C4-2B (cell line): ENCODE measurements at regions not wholly inside any gene's neighbourhood (a gene's known extent, or its start where the extent isn't known, plus 50 kb on each side); places are given as distances from the start of the nearest gene placed in this dataset.

Experiments
- ZFX ChIP-seq: fragments of 450-650 bp; IDR thresholded peaks from 2 replicates; pipeline ENCODE4 v1.6.1; 2017
- TF ChIP-seq, protein P1 (sequence below): fragments of 450-650 bp; conservative IDR thresholded peaks from 2 replicates; pipeline ENCODE4 v1.5.1; 2017; ENCODE audit warnings: mild to moderate bottlenecking

- TF ChIP-seq, protein P1, sequence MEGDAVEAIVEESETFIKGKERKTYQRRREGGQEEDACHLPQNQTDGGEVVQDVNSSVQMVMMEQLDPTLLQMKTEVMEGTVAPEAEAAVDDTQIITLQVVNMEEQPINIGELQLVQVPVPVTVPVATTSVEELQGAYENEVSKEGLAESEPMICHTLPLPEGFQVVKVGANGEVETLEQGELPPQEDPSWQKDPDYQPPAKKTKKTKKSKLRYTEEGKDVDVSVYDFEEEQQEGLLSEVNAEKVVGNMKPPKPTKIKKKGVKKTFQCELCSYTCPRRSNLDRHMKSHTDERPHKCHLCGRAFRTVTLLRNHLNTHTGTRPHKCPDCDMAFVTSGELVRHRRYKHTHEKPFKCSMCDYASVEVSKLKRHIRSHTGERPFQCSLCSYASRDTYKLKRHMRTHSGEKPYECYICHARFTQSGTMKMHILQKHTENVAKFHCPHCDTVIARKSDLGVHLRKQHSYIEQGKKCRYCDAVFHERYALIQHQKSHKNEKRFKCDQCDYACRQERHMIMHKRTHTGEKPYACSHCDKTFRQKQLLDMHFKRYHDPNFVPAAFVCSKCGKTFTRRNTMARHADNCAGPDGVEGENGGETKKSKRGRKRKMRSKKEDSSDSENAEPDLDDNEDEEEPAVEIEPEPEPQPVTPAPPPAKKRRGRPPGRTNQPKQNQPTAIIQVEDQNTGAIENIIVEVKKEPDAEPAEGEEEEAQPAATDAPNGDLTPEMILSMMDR: no peak
- TF ChIP-seq ZFX: no peak
Observed at GRCh38 chr2:60341151-60341550, 212.3 kb downstream of the BCL11A start.
